ENCODE measurements at regions not wholly inside any gene's neighbourhood (a gene's known extent, or its start where the extent isn't known, plus 50 kb on each side); places are given as distances from the start of the nearest gene placed in this dataset.
"Not testable (repeated sequence)": the region's sequence is repeated elsewhere in the genome, so short reads cannot be mapped to it uniquely, and the experiment has no call there.

DNA sequence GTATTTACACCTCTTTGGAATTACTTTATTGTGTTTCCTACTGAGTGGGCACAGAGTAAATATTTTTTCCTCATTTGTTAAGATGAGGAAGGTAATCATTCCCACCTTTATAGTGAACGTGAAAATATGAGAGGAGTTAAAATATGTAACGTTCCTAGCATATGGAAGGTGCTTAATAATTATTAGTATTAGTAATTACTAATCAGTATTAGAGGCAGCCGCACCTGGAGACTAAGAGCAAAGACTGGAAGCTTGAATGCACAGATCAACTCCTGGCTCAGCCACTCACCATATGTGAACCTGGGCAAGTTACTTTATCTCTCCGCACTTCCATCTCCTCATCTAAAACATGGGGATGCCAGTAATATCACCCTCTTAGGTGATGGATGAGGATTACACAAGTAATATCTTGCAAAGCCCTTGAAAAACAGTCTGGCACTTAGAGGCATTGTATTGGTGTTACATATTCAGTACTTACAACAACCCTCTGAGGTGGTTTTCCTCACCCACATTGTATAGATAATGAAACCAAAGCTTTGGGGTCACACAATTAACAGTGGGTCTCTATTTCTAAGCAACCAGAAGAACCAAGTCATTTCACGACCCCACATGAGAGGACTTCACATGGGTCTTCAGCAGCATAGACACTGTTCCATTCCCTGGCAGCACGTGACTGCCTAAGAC, 100.3 kb upstream of the KCTD1 start:
- DNase-seq, result no peak

DNA sequence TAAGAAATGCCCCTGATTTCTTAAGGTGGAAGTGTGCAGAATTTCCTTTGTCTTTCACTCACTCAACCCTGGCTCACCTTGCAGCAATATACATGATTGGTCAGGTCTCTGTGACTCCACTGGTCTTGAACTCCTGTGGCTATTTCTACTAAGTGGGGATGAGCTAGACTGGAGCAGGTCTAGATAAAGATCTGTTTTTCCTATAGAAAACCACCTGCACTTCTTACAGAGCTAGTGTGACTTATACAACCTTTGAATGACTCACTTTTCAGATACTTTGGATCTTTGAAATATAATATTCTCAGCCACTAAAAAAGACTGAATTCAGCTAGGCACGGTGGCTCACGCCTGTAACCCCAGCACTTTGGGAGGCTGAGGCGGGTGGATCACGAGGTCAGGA, 98.5 kb upstream of the KCTD1 start:
- DNase-seq, result no peak

DNA sequence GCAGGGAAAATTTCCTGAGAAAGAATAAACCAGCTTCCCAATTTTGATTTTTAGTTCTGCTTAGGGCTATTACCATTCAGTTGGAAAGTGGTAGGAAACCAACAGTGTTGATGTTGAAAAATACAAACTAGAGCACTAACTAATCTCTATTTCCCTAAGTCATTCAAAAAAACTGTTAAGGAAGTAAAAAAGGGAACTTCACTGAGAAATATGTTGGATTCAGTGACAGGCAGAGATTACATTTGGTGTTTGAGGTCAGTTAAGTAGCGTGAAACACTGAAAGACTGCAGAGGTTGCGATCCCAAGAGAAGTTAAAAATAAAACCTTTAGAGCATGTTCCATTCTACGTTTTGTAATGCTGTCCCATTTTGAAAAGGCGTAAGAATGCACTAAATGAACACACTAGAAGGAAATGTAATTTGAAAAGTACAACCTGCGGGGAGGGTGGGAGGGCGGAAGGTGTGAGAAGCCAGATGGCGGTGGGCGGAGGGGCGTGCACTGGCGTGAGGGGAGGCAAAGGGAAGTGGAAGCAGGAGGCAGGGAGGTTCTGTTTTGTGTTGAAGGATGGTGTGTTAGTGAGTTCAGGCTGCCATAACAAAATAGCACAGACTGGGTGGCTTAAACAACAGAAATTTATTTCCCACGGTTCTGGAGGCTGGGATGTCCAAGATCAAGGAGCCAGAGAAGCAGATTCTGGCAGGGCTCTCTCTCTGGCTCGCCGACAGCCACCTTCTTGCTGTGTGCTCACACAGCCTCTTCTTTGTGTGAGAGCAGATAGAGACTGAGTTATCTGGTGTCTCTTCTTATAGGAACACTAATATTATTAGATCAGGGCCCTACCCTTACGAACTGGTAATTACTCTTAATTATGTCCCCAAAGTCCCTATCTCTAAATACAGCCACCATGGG, 94.3 kb upstream of the KCTD1 start:
- no peak for DNase-seq

DNA sequence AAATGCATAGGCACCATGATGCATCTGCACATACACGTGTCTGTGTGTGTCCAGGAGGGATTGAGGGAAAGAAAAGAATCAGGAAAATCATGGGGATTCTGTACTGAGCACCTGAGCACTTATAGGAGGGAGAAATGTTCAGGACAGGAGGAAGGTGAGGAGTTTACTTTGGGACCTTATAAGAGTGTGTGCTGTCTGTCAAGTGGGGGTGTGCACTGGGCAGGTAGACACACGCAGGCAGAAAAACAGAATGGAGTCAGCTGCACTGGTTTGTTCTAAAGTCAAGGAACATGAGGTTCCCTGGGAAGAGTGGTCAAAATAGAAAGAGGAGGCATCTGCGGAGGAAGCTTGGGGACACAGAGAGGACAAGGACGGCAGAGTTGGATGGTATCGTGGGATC, 92.2 kb upstream of the KCTD1 start:
- no peak for DNase-seq

DNA sequence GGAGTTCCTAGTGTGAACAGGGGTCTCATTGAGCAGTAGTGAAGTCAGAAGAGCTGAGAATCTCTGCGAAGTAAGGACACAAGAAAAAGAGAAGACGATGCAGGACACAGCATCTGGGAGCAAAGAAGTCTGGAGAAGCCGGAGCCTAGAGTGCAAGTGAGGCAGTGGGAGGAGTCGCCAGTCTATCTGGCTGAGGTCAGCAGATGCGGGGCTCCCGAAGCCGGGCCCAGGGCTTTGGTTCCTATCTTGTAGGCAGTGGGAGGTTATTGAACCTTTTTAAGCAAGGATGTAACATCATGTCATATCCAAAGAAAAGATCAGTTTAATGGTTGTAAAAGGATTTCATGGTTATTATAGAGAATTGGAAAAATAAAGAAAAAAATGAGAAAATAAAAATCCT, 90.8 kb upstream of the KCTD1 start:
- DNase-seq, result no peak

DNA sequence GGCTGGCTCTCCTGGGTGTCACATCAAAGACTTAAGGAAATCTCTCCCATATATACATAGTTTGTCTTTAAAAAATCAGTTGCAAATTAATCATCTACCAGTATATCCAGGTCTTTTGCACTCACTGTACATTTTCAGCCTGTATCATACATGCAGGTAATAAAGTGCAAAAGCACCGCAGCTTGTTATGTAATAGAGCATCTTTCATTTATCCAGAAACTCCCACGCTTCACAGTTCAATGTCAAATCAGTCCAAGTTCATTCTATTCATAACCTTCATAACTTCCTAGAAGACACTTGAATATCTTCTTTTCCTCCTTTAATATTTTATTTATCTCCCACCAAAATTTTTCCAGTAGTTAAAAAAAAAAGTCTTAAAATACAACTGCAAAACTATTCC, 89.6 kb upstream of the KCTD1 start:
- DNase-seq, result no peak

DNA sequence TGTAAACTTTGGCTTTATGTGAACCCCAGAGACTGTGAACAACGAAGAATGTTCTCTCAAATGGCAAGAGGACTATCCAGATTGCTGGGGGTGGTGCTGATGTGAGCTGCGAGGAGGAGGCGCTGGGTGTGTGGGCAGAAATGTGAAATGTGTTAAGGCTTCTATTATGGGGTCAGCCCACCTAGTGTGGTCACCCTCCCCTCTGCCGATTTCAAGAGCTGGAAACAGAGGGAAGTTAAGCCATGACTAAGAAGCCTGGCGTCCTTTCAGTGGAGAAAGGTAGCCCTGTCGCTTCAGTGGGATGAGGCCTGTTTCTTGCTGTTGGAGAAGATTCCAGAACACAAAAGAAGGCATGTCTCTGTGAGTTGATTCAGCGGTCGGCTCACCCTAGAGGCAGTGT, 89.0 kb upstream of the KCTD1 start:
- DNase-seq, result no peak

DNA sequence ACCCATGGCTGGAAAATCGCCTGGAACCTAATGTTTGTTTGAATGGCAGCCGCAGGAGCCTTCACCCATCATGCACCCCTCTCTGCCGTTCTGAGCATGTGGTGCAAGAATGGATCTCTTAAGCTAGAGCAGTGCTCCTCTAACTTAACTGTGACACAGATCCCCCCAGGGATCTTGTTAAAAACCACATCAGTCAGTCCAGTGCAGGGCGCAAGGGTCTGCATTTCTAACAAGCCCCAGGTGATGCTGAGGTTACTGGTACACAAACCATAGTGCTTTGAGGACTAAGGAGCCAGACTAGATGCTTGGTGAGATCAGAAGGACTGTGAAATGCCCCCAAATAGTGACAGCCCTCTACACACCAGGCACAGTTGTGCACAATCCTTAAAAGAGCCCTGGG, 87.1 kb upstream of the KCTD1 start:
- no peak for DNase-seq

DNA sequence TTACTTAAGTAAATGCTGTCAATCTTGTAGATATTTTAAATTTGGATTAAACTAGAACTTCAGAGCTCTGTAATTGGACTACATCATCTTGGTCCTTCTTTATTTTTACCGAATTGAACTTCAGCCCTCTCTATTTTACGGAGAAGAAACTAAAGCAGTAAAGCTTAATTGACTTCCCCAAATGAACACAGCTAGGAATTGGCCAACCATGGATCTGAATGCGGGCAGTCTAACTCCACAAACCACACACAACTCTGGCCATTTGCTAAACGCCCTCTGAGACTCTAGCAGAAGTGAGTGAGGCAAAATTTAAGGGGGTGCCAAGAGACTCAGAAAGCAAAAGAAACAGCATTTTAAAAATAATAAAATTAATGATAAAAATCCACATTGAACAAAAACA, 86.3 kb upstream of the KCTD1 start:
- DNase-seq, result no peak

DNA sequence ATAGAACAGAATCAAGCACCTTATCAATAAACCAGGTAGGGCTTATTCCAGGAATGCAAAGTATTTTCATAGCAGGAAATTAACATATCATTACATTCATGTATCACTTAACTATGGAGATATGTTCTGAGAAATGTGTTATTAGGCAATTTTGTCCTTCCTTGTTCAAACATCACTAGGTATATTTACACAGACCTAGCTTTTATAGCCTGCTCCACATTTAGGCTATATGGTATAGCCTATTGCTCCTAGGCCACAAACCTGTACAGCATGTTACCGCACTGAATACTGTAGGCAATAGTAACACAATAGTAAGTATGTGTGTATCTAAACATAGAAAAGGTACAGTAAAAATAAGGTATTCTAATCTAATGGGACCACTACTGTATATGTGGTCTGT, 82.8 kb upstream of the KCTD1 start:
- DNase-seq, result no peak

DNA sequence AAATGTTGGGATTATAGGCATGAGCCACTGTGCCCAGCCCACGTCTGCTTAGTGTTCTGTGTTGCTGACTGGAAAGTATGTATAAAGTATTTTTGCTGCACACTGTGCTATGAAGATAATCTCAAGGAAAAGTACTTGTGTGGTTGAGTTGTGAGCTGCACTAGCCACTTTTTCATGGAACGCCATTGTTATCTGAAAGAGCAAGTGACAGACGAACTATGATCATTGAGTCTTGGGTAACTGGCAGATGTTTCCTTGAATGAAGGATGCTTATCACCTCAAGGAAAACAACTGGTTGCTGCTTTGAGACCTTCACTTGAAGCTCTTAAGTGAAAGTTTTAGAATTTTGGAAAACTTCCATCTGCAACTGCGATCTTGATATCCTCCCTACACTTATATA, 82.2 kb upstream of the KCTD1 start:
- no peak for DNase-seq

DNA sequence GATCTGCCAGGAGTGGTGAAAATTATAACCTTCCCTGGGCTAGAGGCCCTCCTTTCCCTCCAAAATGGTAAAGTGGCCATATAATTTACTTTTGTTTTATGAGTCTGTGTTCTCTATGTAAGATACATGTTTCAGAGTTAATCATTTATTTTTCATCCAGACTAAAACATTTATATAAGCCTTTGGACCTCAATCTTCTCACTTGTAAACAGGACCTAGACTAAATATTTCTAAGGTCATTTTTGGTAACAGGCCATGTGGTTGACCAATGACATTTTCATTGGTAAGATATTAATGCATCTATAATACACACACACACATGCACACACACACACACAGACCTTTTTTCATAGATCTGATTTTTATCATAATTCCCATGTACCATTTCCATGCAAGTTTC, 79.7 kb upstream of the KCTD1 start:
- DNase-seq, result no peak

DNA sequence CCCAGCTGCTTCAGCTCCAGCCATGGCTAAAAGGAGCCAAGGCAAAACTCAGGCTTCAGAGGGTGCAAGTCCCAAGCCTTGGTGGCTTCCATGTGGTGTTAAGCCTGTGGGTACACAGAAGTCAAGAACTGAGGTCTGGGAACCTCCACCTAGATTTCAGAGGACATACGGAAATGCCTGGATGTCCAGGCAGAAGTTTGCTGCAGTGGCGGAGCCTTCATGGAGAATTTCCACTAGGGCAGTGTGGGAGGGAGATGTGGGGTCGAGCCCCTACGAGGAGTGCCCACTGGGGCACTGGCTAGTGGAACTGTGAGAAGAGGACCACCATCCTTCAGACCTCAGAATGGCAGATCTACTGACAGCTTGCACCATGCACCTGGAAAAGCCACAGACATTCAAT, 76.1 kb upstream of the KCTD1 start:
- no peak for DNase-seq

DNA sequence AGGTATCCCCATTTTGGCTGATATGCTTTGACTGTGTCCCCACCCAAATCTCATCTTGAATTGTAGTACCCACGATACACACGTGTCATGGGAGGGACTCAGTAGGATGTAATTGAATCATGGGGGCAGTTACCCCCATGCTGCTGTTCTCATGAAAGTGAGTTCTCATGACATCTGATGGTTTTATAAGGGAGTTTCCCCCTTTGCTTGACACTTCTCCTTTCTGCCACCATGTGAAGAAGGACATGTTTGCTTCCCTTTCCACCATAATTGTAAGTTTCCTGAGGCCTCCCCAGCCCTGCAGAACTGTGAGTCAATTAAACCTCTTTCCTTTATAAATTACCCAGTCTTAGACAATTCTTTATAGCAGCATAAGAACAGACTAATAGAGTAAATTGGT, 75.0 kb upstream of the KCTD1 start:
- DNase-seq, result not testable (repeated sequence)

DNA sequence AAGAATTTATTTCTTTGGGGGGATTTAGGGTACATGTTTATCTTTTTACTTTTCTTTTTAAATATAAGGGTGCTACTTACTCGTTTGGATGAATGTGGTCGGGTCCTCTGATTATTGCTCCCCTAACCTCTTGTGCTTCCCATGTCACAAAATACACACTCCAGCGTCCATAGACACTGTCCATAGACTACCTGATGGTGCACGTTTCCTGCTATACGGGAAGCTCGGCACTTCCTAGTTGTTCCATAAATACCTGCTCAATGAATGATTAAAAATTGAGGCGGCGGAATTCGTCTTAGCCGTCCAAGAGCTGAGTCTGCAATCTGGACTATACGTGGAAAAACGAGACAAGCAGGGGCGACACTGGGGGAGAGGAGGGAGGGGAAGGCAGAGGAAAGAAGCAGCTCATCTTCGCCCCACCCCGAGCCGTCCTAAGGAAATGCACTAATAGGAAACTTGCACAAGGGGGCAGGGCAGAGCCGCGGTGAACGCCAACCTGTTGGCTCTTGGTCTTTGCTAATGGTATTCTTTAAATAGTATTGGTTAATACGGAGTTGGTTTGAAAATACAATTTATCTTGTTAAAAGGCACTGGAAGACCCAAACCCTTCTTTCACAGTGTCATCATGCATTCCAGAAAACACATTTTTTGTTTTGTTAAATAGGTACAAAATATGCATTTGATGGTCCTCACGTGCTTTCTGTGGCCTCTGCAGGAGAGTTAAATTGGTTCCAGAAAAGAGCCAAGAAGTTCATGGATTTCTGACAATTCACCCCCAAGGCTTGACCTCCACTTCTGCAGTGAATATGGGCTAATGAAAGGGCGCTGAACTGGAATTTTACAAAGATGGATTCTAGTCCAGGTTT, 73.0 kb upstream of the KCTD1 start:
- DNase-seq, result peak; percentile 46

DNA sequence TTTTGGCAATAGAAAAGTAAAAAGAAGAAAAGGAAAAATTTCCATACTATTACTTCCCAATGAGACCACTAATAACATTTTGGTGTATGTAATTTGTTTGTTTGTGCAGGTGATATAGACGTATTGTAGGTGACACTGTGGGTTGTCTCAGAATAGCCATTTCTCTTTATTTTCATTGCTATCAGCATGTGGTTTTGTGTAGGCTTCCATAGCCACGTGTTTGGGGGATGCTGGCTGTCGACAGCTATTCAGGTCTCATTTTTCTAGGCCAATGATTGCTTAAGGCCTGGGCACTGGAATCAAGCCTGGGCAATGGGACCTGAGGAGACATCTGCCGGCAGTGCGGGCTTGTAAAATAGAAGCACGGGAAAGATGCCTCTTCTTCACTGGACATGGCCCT, 71.0 kb upstream of the KCTD1 start:
- no peak for DNase-seq

DNA sequence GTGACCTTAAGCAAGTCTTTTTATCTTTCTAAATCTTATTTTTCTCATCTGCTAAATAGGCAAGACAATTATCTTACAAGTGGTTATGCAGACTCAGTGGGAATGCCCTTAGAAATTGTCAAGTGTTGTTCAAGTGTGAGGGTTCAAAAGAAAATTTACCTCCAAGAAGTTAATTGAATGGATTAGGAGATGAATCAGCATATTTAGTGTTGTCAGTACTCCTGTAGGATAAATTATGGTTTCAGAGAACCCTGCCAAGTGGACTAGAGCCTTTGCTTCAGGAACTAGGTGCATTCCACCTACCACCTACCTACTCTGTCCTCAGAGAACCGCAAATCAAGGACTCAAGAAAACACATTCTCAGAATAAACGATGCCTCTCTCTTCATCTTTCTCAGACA, 69.8 kb upstream of the KCTD1 start:
- no peak for DNase-seq

DNA sequence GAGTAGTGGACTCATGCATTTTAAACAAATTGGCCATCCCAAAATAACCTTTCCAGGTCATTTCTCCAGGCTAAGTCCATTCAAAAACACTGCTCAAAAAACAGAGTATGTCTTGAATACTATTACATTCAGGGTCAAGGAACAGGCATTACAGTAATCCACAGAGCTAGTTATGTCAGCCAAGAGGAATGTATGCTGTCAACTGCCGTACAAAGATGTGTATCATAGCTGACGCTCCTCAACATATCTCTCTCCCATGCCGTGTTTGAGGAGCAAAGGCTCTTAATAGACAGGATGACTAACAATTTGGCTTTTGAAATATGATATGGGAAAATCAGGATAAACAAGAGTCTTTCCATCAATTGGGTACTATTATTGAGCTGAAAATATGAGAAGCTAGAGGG, 68.8 kb upstream of the KCTD1 start:
- DNase-seq, result no peak

DNA sequence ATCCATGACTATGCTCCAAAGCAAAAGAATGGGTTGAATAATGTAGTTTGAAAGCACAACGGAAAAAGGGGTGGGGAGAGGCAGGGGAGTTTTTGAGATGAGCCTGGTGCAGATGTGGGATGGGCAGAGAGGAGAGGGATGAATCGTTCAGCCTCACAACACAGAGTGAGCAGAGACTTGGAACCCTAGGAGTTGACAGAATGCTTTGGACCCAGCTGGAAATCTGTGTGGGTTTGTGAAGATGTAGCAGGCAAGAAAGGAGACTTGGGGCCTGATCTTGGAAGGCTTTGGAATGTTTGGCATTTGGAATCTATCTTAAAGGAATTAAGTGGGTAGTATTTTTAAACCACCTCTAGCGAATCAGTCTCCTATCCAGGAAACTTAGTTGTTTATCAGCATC, 66.0 kb upstream of the KCTD1 start:
- DNase-seq, result no peak

All from activated CD4-positive, alpha-beta T cell treated with anti-CD3 and anti-CD28 coated beads for 48 hours (primary cell).